ENCODE measurements at regions not wholly inside any gene's neighbourhood (a gene's known extent, or its start where the extent isn't known, plus 50 kb on each side); places are given as distances from the start of the nearest gene placed in this dataset.

DNA sequence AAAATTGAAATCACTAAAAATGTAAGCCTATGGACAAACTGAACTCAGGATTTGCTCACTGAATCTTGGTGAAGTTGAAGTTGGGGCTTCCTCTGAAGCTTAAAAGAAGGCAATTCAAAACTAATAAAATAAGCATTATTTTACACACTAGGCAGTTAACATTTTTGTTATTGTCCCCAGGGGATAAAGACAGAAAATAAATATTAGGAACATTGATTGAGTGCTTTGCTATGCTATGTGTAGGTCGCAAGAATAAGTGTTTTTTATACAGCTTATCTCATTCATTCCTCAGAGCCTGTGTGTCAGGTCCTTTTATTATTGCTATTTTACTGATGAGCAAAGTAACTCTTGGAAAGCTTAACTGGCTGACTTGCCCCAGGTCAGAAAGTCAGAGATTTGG lies 82.2 kb downstream of the ZNF608 start:
- Histone ChIP-seq H4K20me1 (ENCODE audit: insufficient read depth, low read length) (no peaks in the 10 kb centered on the region), H2AFZ (ENCODE audit: low read length) (no peak overlapping the region), H3K27ac (ENCODE audit: extremely low read length, insufficient read depth, low read length) (no peak overlapping the region), H3K9me3 (ENCODE audit: low read length) (no peaks in the 10 kb centered on the region), H3K36me3 (replicated peaks in 1 of 2; ENCODE audit: control insufficient read depth in 1 of 2, insufficient read depth in 2 of 2, low read length in 2 of 2) (no peaks in the 10 kb centered on the region), H3K79me2 (ENCODE audit: insufficient read depth, low read length) (no peaks in the 10 kb centered on the region), H3K4me3 (replicated peaks in 1 of 3; ENCODE audit: insufficient read depth in 1 of 3, low read depth in 2 of 3, low read length in 3 of 3) (no peak overlapping the region), H3K4me1 (ENCODE audit: insufficient read depth, low read length) (peaks cover 58% of the 10 kb centered on the region), H3K4me2 (ENCODE audit: low read depth, low read length) (no peak overlapping the region), H3K27me3 (ENCODE audit: control insufficient read depth in 1 of 2, insufficient read depth in 2 of 2, low read length in 2 of 2) (no peaks in the 10 kb centered on the region), H3K9ac (ENCODE audit: insufficient read depth, low read depth, low read length) (no peak overlapping the region)
- CTCF ChIA-PET (ENCODE audit: low intra/inter-chr PET ratio, low total read pairs): no interaction called here
- WGBS (ENCODE audit: low lambda C conversion rate): 90% methylated on average over 1 of the region's 1 CpG
- intact Hi-C loops (cut with micrococcal nuclease; ENCODE audit: unreplicated experiment) (loop anchor here (10.0 kb wide), 2 partner anchors 241 to 1701 kb away; no protein-coding TSS in a partner anchor), in situ Hi-C loops (cut with HindIII; ENCODE audit: extremely low pct_ligation_motif_present, low pct_unique_long_range_greater_than_20kb) (loop anchor here (5.0 to 25.0 kb wide), 2 partner anchors 82 to 377 kb away; no protein-coding TSS in a partner anchor)
- DNase-seq (ENCODE audit: low spot score): no peak
- FAIRE-seq: no peak
- POLR2A ChIA-PET: no interaction called here
- TF ChIP-seq IRX3 (CRISPR knock-in tag; IDR thresholded peaks at IDR 0.05; ENCODE audit: borderline replicate concordance, low read depth) (no peak), SETDB1 (CRISPR knock-in tag; IDR thresholded peaks at IDR 0.05; ENCODE audit: borderline replicate concordance) (no peak), TBX3 (IDR thresholded peaks at IDR 0.05; ENCODE audit: borderline replicate concordance) (no peak), SRF (IDR thresholded peaks at IDR 0.05; ENCODE audit: low read depth, low read length) (no peak), ZNF207 (IDR thresholded peaks at IDR 0.05; ENCODE audit: borderline replicate concordance) (no peak), REL (CRISPR knock-in tag; conservative IDR thresholded peaks at IDR 0.05) (no peak), RAD21 (CRISPR knock-in tag; IDR thresholded peaks at IDR 0.05) (no peak), MED8 (CRISPR knock-in tag; IDR thresholded peaks at IDR 0.05; ENCODE audit: insufficient replicate concordance) (no peak), ZNF232 (CRISPR knock-in tag; IDR thresholded peaks at IDR 0.05; ENCODE audit: borderline replicate concordance) (no peak), ZNF776 (CRISPR knock-in tag; IDR thresholded peaks at IDR 0.05) (no peak), FOXA1 (IDR thresholded peaks at IDR 0.05) (no peak), FOXA1 (CRISPR knock-in tag; IDR thresholded peaks at IDR 0.05) (no peak), HNRNPK (IDR thresholded peaks at IDR 0.05; ENCODE audit: low read depth, low read length, poor library complexity, severe bottlenecking) (no peak)
- TF ChIP-seq, protein P1, sequence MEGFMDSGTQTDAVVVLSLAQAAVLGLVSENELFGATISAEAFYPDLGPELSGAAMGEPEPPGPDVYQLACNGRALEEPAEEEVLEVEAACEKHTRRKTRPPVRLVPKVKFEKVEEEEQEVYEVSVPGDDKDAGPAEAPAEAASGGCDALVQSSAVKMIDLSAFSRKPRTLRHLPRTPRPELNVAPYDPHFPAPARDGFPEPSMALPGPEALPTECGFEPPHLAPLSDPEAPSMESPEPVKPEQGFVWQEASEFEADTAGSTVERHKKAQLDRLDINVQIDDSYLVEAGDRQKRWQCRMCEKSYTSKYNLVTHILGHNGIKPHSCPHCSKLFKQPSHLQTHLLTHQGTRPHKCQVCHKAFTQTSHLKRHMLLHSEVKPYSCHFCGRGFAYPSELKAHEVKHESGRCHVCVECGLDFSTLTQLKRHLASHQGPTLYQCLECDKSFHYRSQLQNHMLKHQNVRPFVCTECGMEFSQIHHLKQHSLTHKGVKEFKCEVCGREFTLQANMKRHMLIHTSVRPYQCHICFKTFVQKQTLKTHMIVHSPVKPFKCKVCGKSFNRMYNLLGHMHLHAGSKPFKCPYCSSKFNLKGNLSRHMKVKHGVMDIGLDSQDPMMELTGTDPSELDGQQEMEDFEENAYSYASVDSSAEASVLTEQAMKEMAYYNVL (CRISPR knock-in tag; IDR thresholded peaks at IDR 0.05; ENCODE audit: borderline replicate concordance): no peak
- no TSS peak for BruUV-seq (replicated peaks)
- ATAC-seq: no peak
